ENCODE measurements at regions not wholly inside any gene's neighbourhood (a gene's known extent, or its start where the extent isn't known, plus 50 kb on each side); places are given as distances from the start of the nearest gene placed in this dataset.

DNA sequence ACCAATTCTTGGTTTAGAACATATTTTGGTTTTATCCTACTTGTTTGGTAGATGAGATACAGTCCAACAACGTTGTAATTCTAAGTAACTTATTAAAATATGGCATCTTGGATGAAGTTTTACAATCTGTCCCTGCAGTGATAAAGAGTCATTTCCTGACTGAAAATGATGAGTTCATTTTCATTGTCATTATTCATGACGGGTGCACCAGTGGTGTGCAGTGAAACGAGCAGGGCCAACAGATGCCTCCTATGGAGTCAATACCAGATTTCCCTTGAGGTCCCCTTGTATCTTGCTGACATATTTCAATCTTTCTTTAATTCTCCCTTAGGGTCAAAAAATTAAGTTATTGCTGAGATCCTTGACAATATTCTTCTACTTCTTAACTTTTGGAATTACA is 438.5 kb downstream of the LRIG3 start:
- Histone ChIP-seq H3K27me3 (ENCODE audit: control insufficient read depth in 4 of 4, insufficient read depth in 4 of 4, low read length in 3 of 4) (no peaks in the 10 kb centered on the region), H3K4me3 (ENCODE audit: low read depth in 1 of 3, low read length in 3 of 3) (no peak overlapping the region), H3K36me3 (ENCODE audit: control insufficient read depth in 4 of 4, insufficient read depth in 3 of 4, low read depth in 1 of 4, low read length in 3 of 4) (no peaks in the 10 kb centered on the region), H3K9ac (ENCODE audit: low read depth in 1 of 2, low read length in 2 of 2) (no peak overlapping the region), H3K4me1 (ENCODE audit: control insufficient read depth in 4 of 4, insufficient read depth in 4 of 4, low read length in 3 of 4) (no peaks in the 10 kb centered on the region), H3K9me3 (ENCODE audit: control insufficient read depth in 4 of 4, low read length in 3 of 4) (no peaks in the 10 kb centered on the region), H3K27ac (ENCODE audit: low read depth in 1 of 2, low read length in 2 of 2) (no peak overlapping the region)
- DNase-seq (ENCODE audit: low spot score), result no peak
- TF ChIP-seq RXRA (IDR thresholded peaks at IDR 0.05) (no peak), FOXA1 (IDR thresholded peaks at IDR 0.05) (no peak), HNF4A (conservative IDR thresholded peaks at IDR 0.05) (no peak), NR2F2 (IDR thresholded peaks at IDR 0.05) (no peak), REST (IDR thresholded peaks at IDR 0.05) (no peak), GABPA (IDR thresholded peaks at IDR 0.05 in 1 of 2, conservative IDR thresholded peaks at IDR 0.05 in 1 of 2) (no peak), YY1 (IDR thresholded peaks at IDR 0.05) (no peak), SP1 (IDR thresholded peaks at IDR 0.05) (no peak), HNF4G (IDR thresholded peaks at IDR 0.05) (no peak), CTCF (IDR thresholded peaks at IDR 0.05; ENCODE audit: low read depth, low read length, missing input control) (no peak), JUND (IDR thresholded peaks at IDR 0.05) (no peak), TAF1 (conservative IDR thresholded peaks at IDR 0.05) (no peak), EGR1 (IDR thresholded peaks at IDR 0.05; ENCODE audit: low read depth in 2 of 2) (no peak), MAX (IDR thresholded peaks at IDR 0.05) (no peak), FOXA2 (IDR thresholded peaks at IDR 0.05) (no peak), RAD21 (IDR thresholded peaks at IDR 0.05) (no peak)
- TF ChIP-seq, protein P1, sequence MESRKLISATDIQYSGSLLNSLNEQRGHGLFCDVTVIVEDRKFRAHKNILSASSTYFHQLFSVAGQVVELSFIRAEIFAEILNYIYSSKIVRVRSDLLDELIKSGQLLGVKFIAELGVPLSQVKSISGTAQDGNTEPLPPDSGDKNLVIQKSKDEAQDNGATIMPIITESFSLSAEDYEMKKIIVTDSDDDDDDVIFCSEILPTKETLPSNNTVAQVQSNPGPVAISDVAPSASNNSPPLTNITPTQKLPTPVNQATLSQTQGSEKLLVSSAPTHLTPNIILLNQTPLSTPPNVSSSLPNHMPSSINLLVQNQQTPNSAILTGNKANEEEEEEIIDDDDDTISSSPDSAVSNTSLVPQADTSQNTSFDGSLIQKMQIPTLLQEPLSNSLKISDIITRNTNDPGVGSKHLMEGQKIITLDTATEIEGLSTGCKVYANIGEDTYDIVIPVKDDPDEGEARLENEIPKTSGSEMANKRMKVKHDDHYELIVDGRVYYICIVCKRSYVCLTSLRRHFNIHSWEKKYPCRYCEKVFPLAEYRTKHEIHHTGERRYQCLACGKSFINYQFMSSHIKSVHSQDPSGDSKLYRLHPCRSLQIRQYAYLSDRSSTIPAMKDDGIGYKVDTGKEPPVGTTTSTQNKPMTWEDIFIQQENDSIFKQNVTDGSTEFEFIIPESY (IDR thresholded peaks at IDR 0.05), result no peak
- TF ChIP-seq, protein P2, sequence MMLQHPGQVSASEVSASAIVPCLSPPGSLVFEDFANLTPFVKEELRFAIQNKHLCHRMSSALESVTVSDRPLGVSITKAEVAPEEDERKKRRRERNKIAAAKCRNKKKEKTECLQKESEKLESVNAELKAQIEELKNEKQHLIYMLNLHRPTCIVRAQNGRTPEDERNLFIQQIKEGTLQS (IDR thresholded peaks at IDR 0.05), result no peak
- WGBS, result 48% methylated on average over 3 of the region's 3 CpGs

All from liver (tissue), 8 donors.